ENCODE measurements at regions not wholly inside any gene's neighbourhood (a gene's known extent, or its start where the extent isn't known, plus 50 kb on each side); places are given as distances from the start of the nearest gene placed in this dataset.

GRCh38 chr7:47040795-47041347 lies 541.0 kb downstream of the TNS3 start:
- no peak for DNase-seq

- no peak for DNase-seq
These were observed 542.0 kb downstream of the TNS3 start for GRCh38 chr7:47039904-47040303.

- DNase-seq: no peak
These were observed 542.7 kb downstream of the TNS3 start for GRCh38 chr7:47039089-47039648.

GRCh38 chr7:47038621-47039020 lies 543.3 kb downstream of the TNS3 start:
- DNase-seq: no peak

GRCh38 chr7:47037607-47038006 lies 544.3 kb downstream of the TNS3 start:
- DNase-seq: no peak

- DNase-seq: no peak
These were observed 545.0 kb downstream of the TNS3 start for GRCh38 chr7:47036909-47037308.

GRCh38 chr7:47035522-47035921 lies 546.4 kb downstream of the TNS3 start:
- DNase-seq: no peak

- no peak for DNase-seq
These were observed 547.7 kb downstream of the TNS3 start for GRCh38 chr7:47034180-47034579.

- DNase-seq: no peak
These were observed 549.4 kb downstream of the TNS3 start for GRCh38 chr7:47032536-47032908.

- no peak for DNase-seq
These were observed 550.0 kb downstream of the TNS3 start for GRCh38 chr7:47031786-47032535.

GRCh38 chr7:47028284-47028683 lies 553.6 kb downstream of the TNS3 start:
- no peak for DNase-seq

- DNase-seq: no peak
These were observed 554.1 kb downstream of the TNS3 start for GRCh38 chr7:47027695-47028240.

- DNase-seq: peak; percentile 68
These were observed 555.0 kb downstream of the TNS3 start for GRCh38 chr7:47026780-47027361.

- DNase-seq: no peak
These were observed 556.9 kb downstream of the TNS3 start for GRCh38 chr7:47024991-47025390.

GRCh38 chr7:47008461-47008860 lies 573.5 kb downstream of the TNS3 start:
- no peak for DNase-seq

- DNase-seq: no peak
These were observed 574.4 kb downstream of the TNS3 start for GRCh38 chr7:47007471-47007870.

GRCh38 chr7:47000561-47000960 lies 581.4 kb downstream of the TNS3 start:
- DNase-seq: no peak

GRCh38 chr7:46999866-47000265 lies 582.0 kb downstream of the TNS3 start:
- DNase-seq: no peak

- DNase-seq: no peak
These were observed 584.9 kb downstream of the TNS3 start for GRCh38 chr7:46996972-46997371.

- DNase-seq: no peak
These were observed 588.5 kb downstream of the TNS3 start for GRCh38 chr7:46993396-46993795.

- DNase-seq: no peak
These were observed 591.1 kb downstream of the TNS3 start for GRCh38 chr7:46990761-46991160.

GRCh38 chr7:46989247-46989646 lies 592.7 kb downstream of the TNS3 start:
- no peak for DNase-seq

- DNase-seq: no peak
These were observed 599.0 kb downstream of the TNS3 start for GRCh38 chr7:46982928-46983327.

- no peak for DNase-seq
These were observed 602.5 kb downstream of the TNS3 start for GRCh38 chr7:46979439-46979838.
